Activated CD8-positive, alpha-beta T cell treated with anti-CD3 and anti-CD28 coated beads for 36 hours (primary cell): ENCODE measurements at regions not wholly inside any gene's neighbourhood (a gene's known extent, or its start where the extent isn't known, plus 50 kb on each side); places are given as distances from the start of the nearest gene placed in this dataset.

Experiments
- ATAC-seq: fragments of 200-7000 bp; cut with Tn5 transposase; one replicate; pipeline ENCODE4 v1.10.0; 2021; ENCODE audit warnings: mild to moderate bottlenecking, moderate library complexity
- CTCF ChIA-PET: fragments of 350-600 bp; sonication (Branson Sonifier 250); formaldehyde crosslinking; loops from one replicate; lab custom pipeline; 2021; ENCODE audit warnings: antibody characterized with exemption; lab: Charles Lee
- POLR2A ChIA-PET: fragments of 350-600 bp; sonication (Branson Sonifier 250); formaldehyde crosslinking; loops from one replicate; lab custom pipeline; 2021; ENCODE audit warnings: antibody characterized with exemption; lab: Charles Lee
- DNase-seq: peaks from one replicate; pipeline ENCODE4 v3.0.0-alpha.2; 2020
- H3K27ac Mint-ChIP-seq: one replicate; pipeline ENCODE4 v1.8.0; 2021; ENCODE audit warnings: mild to moderate bottlenecking, mixed read lengths
- H3K27me3 Mint-ChIP-seq: one replicate; pipeline ENCODE4 v1.8.0; 2021; ENCODE audit warnings: mixed read lengths
- H3K36me3 Mint-ChIP-seq: one replicate; pipeline ENCODE4 v1.8.0; 2021; ENCODE audit warnings: low read depth, mixed read lengths
- H3K4me1 Mint-ChIP-seq: one replicate; pipeline ENCODE4 v1.8.0; 2021; ENCODE audit warnings: low read depth, mixed read lengths
- H3K4me3 Mint-ChIP-seq: one replicate; pipeline ENCODE4 v1.8.0; 2021; ENCODE audit warnings: mild to moderate bottlenecking, moderate library complexity, mixed read lengths
- H3K9me3 Mint-ChIP-seq: one replicate; pipeline ENCODE4 v1.8.0; 2021; ENCODE audit warnings: mixed read lengths
- CTCF ChIP-seq: fragments of 200-600 bp; IDR thresholded peaks from one replicate; pipeline ENCODE4 v1.8.0; 2022; ENCODE audit warnings: antibody characterized with exemption, mild to moderate bottlenecking
- intact Hi-C: fragments of 100-400 bp; cut with micrococcal nuclease; formaldehyde crosslinking; loops from one replicate; pipeline ENCODE4 v1.10.0; 2022

DNA sequence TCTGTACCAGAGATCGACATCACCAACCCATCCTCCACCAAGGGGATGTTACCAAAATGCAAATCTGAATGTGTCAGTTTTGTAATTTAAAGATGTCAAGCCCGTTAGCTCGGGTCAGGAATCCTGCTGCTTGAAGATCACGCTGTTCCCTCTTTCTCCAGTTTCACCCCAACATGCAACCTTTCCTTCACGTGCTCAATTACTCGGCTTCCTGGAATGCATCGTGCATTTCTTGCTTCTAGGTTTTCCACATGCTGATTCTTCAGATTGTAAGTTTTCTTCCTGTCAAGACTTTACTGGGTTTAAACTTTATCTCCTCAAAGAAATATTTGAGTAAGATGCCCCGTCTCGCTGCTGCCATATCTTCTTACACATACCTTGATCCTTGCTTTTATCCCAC is 209.5 kb upstream of the SNX2 start:
- ATAC-seq = no peak
- no peaks in the 10 kb centered on the region for H3K4me1 Mint-ChIP-seq
- no peak overlapping the region for H3K27ac Mint-ChIP-seq
- ChIA-PET CTCF (interaction anchor here (0.7 kb wide), 1 partner anchor 627 kb away, joined by 3 read pairs; no protein-coding TSS in a partner anchor), POLR2A (no interaction called here)
- no peaks in the 10 kb centered on the region for H3K36me3 Mint-ChIP-seq
- DNase-seq = no peak
- intact Hi-C loops = no loop called here
- H3K9me3 Mint-ChIP-seq = no peaks in the 10 kb centered on the region
- no peak overlapping the region for H3K4me3 Mint-ChIP-seq
- no peak for TF ChIP-seq CTCF
- H3K27me3 Mint-ChIP-seq = no peaks in the 10 kb centered on the region

DNA sequence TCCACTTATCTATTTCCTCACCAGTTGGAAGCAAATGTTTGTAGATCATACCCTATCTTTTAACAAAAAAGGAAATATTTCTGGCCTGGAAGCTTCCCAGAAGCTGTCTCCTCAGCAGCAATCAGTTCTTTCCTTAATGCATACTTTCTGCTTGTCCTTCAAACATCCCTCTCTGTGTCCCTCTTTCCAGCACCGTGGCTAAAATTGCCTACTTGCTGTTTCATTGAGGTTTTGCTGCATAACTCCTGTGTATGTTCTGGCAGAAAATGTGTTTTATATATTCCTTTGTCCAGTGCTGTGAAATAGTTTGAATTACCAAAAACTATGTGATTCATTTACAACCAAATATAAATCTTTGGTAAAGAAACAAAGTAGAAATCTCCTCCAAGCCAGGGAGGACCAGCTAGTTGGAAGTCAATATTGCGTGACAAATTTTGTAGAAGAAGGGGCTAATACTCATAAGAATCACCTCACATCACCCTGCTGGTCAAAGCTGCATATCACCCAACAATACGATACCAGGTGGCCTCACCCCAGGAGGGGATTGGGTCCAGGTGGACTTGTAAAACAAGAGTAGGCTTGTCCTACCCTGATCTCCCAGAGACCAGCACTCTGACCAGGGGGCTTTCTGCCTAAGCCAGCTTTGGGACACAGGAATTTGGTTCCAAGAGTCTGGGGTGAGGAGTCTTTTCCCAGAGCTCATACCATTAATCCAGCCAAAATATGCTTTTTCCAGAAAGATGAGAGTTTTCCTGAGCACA is 198.4 kb upstream of the SNX2 start:
- no peak for TF ChIP-seq CTCF
- ChIA-PET CTCF (no interaction called here), POLR2A (no interaction called here)
- Mint-ChIP-seq H3K4me3 (no peak overlapping the region), H3K4me1 (no peaks in the 10 kb centered on the region), H3K9me3 (no peaks in the 10 kb centered on the region), H3K36me3 (no peaks in the 10 kb centered on the region), H3K27ac (no peak overlapping the region), H3K27me3 (no peaks in the 10 kb centered on the region)
- intact Hi-C loops = no loop called here
- DNase-seq (no peak), ATAC-seq (no peak)

DNA sequence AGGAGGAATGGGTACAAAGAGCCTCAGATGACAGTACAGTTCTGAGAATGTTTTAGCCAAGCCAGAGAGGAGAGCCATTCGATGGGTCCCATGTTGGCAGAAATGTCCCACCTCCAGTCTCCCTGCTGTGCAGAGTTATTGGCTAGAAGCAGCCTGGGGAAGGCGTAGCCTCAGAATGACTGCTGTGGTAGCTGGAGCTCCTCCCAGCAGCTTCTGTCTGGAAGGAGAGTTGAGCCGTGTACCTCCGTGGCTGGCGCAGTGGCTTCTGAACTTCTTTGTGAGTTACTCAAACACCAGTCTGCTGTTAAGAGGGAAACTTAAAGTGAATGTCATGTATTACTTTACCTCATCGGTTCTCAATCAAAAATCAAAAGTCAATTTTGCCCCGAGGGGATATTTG is 193.3 kb upstream of the SNX2 start:
- intact Hi-C loops = no loop called here
- CTCF ChIA-PET = no interaction called here
- H3K27ac Mint-ChIP-seq = no peak overlapping the region
- POLR2A ChIA-PET = no interaction called here
- TF ChIP-seq CTCF = no peak
- no peaks in the 10 kb centered on the region for H3K27me3 Mint-ChIP-seq
- no peaks in the 10 kb centered on the region for H3K4me1 Mint-ChIP-seq
- no peaks in the 10 kb centered on the region for H3K9me3 Mint-ChIP-seq
- H3K4me3 Mint-ChIP-seq = no peak overlapping the region
- ATAC-seq = no peak
- H3K36me3 Mint-ChIP-seq = no peaks in the 10 kb centered on the region
- DNase-seq = no peak

DNA sequence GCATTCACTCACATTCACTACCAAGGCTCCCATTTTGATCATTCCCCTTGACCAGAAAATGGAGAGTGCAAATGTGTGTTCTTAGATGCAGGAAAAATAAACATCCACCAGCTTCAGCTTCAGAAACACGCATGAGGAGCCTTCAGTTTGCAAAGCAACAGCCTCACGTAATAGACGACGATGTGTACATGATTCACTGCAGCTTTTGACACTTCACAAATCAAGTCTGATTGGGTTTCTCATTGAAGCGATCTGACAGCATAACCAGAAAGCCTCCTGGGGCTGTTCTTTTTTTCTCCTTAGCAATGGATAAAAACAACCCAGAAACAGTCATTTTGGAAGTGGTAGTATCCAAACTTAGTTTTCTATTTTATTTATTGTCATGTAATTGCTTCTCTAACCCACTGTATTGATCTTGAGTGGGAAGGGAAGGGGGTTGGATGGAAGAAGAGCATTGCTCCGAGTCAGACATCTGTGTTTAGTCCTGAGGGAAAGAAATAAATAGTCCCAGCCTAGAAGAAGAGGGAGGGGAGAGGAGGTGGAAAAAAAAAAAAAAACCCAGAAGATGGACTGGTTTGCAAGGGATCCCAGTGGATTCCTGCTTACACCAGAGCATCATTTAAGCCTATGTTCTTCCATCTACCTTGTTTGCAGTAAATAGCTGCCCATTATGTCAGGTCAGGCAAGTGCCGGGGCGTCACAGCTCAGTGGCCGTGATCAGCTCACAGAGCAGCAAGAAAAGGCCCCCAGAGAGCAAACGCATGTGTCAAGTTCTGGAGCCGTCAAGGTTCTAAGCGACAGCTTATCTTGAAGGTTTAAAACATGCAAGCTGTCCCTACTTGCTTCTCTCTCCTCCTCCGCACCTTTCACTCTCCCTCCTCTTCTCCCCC is 190.2 kb upstream of the SNX2 start:
- no peak overlapping the region for H3K27ac Mint-ChIP-seq
- H3K36me3 Mint-ChIP-seq = no peaks in the 10 kb centered on the region
- intact Hi-C loops = no loop called here
- H3K4me1 Mint-ChIP-seq = no peaks in the 10 kb centered on the region
- DNase-seq (no peak), ATAC-seq (no peak)
- no peaks in the 10 kb centered on the region for H3K9me3 Mint-ChIP-seq
- H3K27me3 Mint-ChIP-seq = no peaks in the 10 kb centered on the region
- CTCF ChIA-PET = no interaction called here
- H3K4me3 Mint-ChIP-seq = no peak overlapping the region
- POLR2A ChIA-PET = no interaction called here
- no peak for TF ChIP-seq CTCF

DNA sequence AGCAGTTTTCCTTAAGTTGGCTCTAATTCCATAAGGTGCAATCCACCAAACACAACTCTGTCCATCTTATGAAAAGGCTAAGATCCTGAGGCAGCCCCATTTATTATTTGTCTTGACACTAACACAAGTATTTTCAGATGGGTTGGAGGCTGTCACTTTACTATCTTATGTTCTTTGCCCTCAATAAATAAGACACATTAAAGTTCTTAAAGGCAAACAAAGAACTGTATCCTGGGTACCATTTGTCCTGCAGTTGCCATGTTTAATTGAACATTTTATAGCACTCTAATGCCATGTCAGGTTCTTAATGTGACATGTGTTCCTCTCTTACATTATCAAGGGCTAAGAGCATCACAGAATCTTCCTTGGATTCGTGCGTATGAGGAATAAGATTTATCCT is 189.5 kb upstream of the SNX2 start:
- H3K4me3 Mint-ChIP-seq = no peak overlapping the region

More for the DNA sequence above, 189.5 kb upstream of the SNX2 start:
- no peaks in the 10 kb centered on the region for H3K4me1 Mint-ChIP-seq
- no peaks in the 10 kb centered on the region for H3K27me3 Mint-ChIP-seq
- intact Hi-C loops = no loop called here
- POLR2A ChIA-PET = no interaction called here
- no peak for DNase-seq
- H3K9me3 Mint-ChIP-seq = no peaks in the 10 kb centered on the region
- no peak for TF ChIP-seq CTCF
- no peak for ATAC-seq
- H3K36me3 Mint-ChIP-seq = no peaks in the 10 kb centered on the region
- H3K27ac Mint-ChIP-seq = no peak overlapping the region
- CTCF ChIA-PET = no interaction called here
